ENCODE measurements at regions not wholly inside any gene's neighbourhood (a gene's known extent, or its start where the extent isn't known, plus 50 kb on each side); places are given as distances from the start of the nearest gene placed in this dataset.

- Histone ChIP-seq H3K4me3 (ENCODE audit: control insufficient read depth in 1 of 2, extremely low read depth in 1 of 2, low read length in 1 of 2) (no peak overlapping the region), H3K9me3 (no peaks in the 10 kb centered on the region), H3K4me1 (ENCODE audit: control insufficient read depth in 1 of 2, extremely low read depth in 1 of 2, insufficient read depth in 2 of 2, low read length in 2 of 2) (no peaks in the 10 kb centered on the region), H3K36me3 (ENCODE audit: control insufficient read depth in 2 of 2, extremely low read depth in 1 of 2, insufficient read depth in 1 of 2, low read length in 1 of 2) (no peaks in the 10 kb centered on the region), H3K27me3 (replicated peaks in 1 of 2; ENCODE audit: control insufficient read depth in 2 of 2, extremely low read depth in 1 of 2, insufficient read depth in 2 of 2, low read length in 1 of 2) (no peaks in the 10 kb centered on the region), H3K27ac (ENCODE audit: low read length) (no peak overlapping the region)
- Mint-ChIP-seq H3K4me3 (no peak overlapping the region), H3K4me1 (no peaks in the 10 kb centered on the region), H3K27ac (no peak overlapping the region), H3K9me3 (peaks cover 4 to 16% (median 14%) of the 10 kb centered on the region in 3 donors), H3K36me3 (no peaks in the 10 kb centered on the region), H3K27me3 (no peaks in the 10 kb centered on the region)
- DNase-seq (no peak), ATAC-seq (replicated peaks in 1 of 4) (no peak)
- CTCF ChIA-PET, result interaction anchor here in 1 of 2 donors (0.6 kb wide), 1 partner anchor 916 kb away, joined by 8 read pairs; no protein-coding TSS in a partner anchor
- POLR2A ChIA-PET, result no interaction called here
- WGBS (ENCODE audit: insufficient coverage), result no CpG with 5 or more reads among the region's 1 CpG
Measured at GRCh38 chr13:82370316-82370715, 1512.0 kb downstream of the SLITRK1 start.

- H3K4me3 ChIP-seq (ENCODE audit: control insufficient read depth in 1 of 2, extremely low read depth in 1 of 2, low read length in 1 of 2), result no peak overlapping the region
- no peak overlapping the region for H3K27ac ChIP-seq (ENCODE audit: low read length)
- ChIA-PET CTCF (interaction anchor here in 1 of 2 donors (0.6 kb wide), 1 partner anchor 454 kb away, joined by 3 read pairs; no protein-coding TSS in a partner anchor), POLR2A (no interaction called here)
- no peaks in the 10 kb centered on the region for H3K36me3 Mint-ChIP-seq
- H3K9me3 Mint-ChIP-seq, result peaks cover 0 to 6% (median 6%) of the 10 kb centered on the region in 3 donors
- DNase-seq, result no peak
- no peaks in the 10 kb centered on the region for H3K36me3 ChIP-seq (ENCODE audit: control insufficient read depth in 2 of 2, extremely low read depth in 1 of 2, insufficient read depth in 1 of 2, low read length in 1 of 2)
- H3K27ac Mint-ChIP-seq, result no peak overlapping the region
- H3K9me3 ChIP-seq, result no peaks in the 10 kb centered on the region
- no peaks in the 10 kb centered on the region for H3K4me1 Mint-ChIP-seq
- H3K27me3 Mint-ChIP-seq, result no peaks in the 10 kb centered on the region
- H3K27me3 ChIP-seq (replicated peaks in 1 of 2; ENCODE audit: control insufficient read depth in 2 of 2, extremely low read depth in 1 of 2, insufficient read depth in 2 of 2, low read length in 1 of 2), result no peaks in the 10 kb centered on the region
- no peak overlapping the region for H3K4me3 Mint-ChIP-seq
- no peaks in the 10 kb centered on the region for H3K4me1 ChIP-seq (ENCODE audit: control insufficient read depth in 1 of 2, extremely low read depth in 1 of 2, insufficient read depth in 2 of 2, low read length in 2 of 2)
- no peak for ATAC-seq (replicated peaks in 1 of 4)
Measured at GRCh38 chr13:82364525-82364924, 1517.7 kb downstream of the SLITRK1 start.

- ATAC-seq (replicated peaks in 1 of 4), result no peak
- CTCF ChIA-PET, result no interaction called here
- H3K4me1 ChIP-seq (ENCODE audit: control insufficient read depth in 1 of 2, extremely low read depth in 1 of 2, insufficient read depth in 2 of 2, low read length in 2 of 2), result no peaks in the 10 kb centered on the region
- H3K27ac Mint-ChIP-seq, result no peak overlapping the region
- no CpG with 5 or more reads among the region's 1 CpG for WGBS (ENCODE audit: insufficient coverage)
- H3K9me3 ChIP-seq, result no peaks in the 10 kb centered on the region
- peaks cover 3 to 12% (median 12%) of the 10 kb centered on the region in 3 donors for H3K9me3 Mint-ChIP-seq
- no peaks in the 10 kb centered on the region for H3K36me3 ChIP-seq (ENCODE audit: control insufficient read depth in 2 of 2, extremely low read depth in 1 of 2, insufficient read depth in 1 of 2, low read length in 1 of 2)
- H3K4me3 ChIP-seq (ENCODE audit: control insufficient read depth in 1 of 2, extremely low read depth in 1 of 2, low read length in 1 of 2), result no peak overlapping the region
- DNase-seq, result no peak
- H3K27ac ChIP-seq (ENCODE audit: low read length), result no peak overlapping the region
- no peaks in the 10 kb centered on the region for H3K36me3 Mint-ChIP-seq
- H3K27me3 ChIP-seq (replicated peaks in 1 of 2; ENCODE audit: control insufficient read depth in 2 of 2, extremely low read depth in 1 of 2, insufficient read depth in 2 of 2, low read length in 1 of 2), result no peaks in the 10 kb centered on the region
- POLR2A ChIA-PET, result no interaction called here
- H3K4me1 Mint-ChIP-seq, result no peaks in the 10 kb centered on the region
- H3K4me3 Mint-ChIP-seq, result no peak overlapping the region
- no peaks in the 10 kb centered on the region for H3K27me3 Mint-ChIP-seq
Measured at GRCh38 chr13:82358284-82358683, 1524.0 kb downstream of the SLITRK1 start.

- CTCF ChIA-PET, result no interaction called here
- POLR2A ChIA-PET, result no interaction called here
- Histone ChIP-seq H3K36me3 (ENCODE audit: control insufficient read depth in 2 of 2, extremely low read depth in 1 of 2, insufficient read depth in 1 of 2, low read length in 1 of 2) (no peaks in the 10 kb centered on the region), H3K27ac (ENCODE audit: low read length) (no peak overlapping the region), H3K27me3 (replicated peaks in 1 of 2; ENCODE audit: control insufficient read depth in 2 of 2, extremely low read depth in 1 of 2, insufficient read depth in 2 of 2, low read length in 1 of 2) (no peaks in the 10 kb centered on the region), H3K4me1 (ENCODE audit: control insufficient read depth in 1 of 2, extremely low read depth in 1 of 2, insufficient read depth in 2 of 2, low read length in 2 of 2) (no peaks in the 10 kb centered on the region), H3K4me3 (ENCODE audit: control insufficient read depth in 1 of 2, extremely low read depth in 1 of 2, low read length in 1 of 2) (no peak overlapping the region), H3K9me3 (no peaks in the 10 kb centered on the region)
- WGBS (ENCODE audit: insufficient coverage), result no CpG with 5 or more reads among the region's 5 CpGs
- no peaks in the 10 kb centered on the region for H3K27me3 Mint-ChIP-seq
- H3K27ac Mint-ChIP-seq, result no peak overlapping the region
- no peak for ATAC-seq (replicated peaks in 1 of 4)
- peaks cover 3 to 18% (median 15%) of the 10 kb centered on the region in 3 donors for H3K9me3 Mint-ChIP-seq
- H3K36me3 Mint-ChIP-seq, result no peaks in the 10 kb centered on the region
- DNase-seq, result no peak
- H3K4me3 Mint-ChIP-seq, result no peak overlapping the region
- H3K4me1 Mint-ChIP-seq, result no peaks in the 10 kb centered on the region
Measured at GRCh38 chr13:82356667-82357410, 1525.4 kb downstream of the SLITRK1 start.

- ATAC-seq (replicated peaks in 1 of 4), result no peak
- POLR2A ChIA-PET, result no interaction called here
Measured at GRCh38 chr13:82344867-82345266, 1537.4 kb downstream of the SLITRK1 start.

GRCh38 chr13:82341116-82341515 is 1541.2 kb downstream of the SLITRK1 start:
- Histone ChIP-seq H3K4me1 (ENCODE audit: control insufficient read depth in 1 of 2, extremely low read depth in 1 of 2, insufficient read depth in 2 of 2, low read length in 2 of 2) (no peaks in the 10 kb centered on the region), H3K36me3 (ENCODE audit: control insufficient read depth in 2 of 2, extremely low read depth in 1 of 2, insufficient read depth in 1 of 2, low read length in 1 of 2) (no peaks in the 10 kb centered on the region), H3K9me3 (no peaks in the 10 kb centered on the region), H3K27ac (ENCODE audit: low read length) (no peak overlapping the region), H3K4me3 (ENCODE audit: control insufficient read depth in 1 of 2, extremely low read depth in 1 of 2, low read length in 1 of 2) (no peak overlapping the region), H3K27me3 (replicated peaks in 1 of 2; ENCODE audit: control insufficient read depth in 2 of 2, extremely low read depth in 1 of 2, insufficient read depth in 2 of 2, low read length in 1 of 2) (no peaks in the 10 kb centered on the region)
- Mint-ChIP-seq H3K27ac (no peak overlapping the region), H3K36me3 (no peaks in the 10 kb centered on the region), H3K9me3 (peaks cover 8 to 12% (median 10%) of the 10 kb centered on the region in 3 donors), H3K27me3 (no peaks in the 10 kb centered on the region), H3K4me3 (no peak overlapping the region), H3K4me1 (no peaks in the 10 kb centered on the region)
- WGBS (ENCODE audit: insufficient coverage), result no CpG with 5 or more reads among the region's 1 CpG
- ChIA-PET POLR2A (no interaction called here), CTCF (no interaction called here)
- DNase-seq (no peak), ATAC-seq (replicated peaks in 1 of 4) (no peak)

More at GRCh38 chr13:82344867-82345266, 1537.4 kb downstream of the SLITRK1 start:
- Histone ChIP-seq H3K4me1 (ENCODE audit: control insufficient read depth in 1 of 2, extremely low read depth in 1 of 2, insufficient read depth in 2 of 2, low read length in 2 of 2) (no peaks in the 10 kb centered on the region), H3K4me3 (ENCODE audit: control insufficient read depth in 1 of 2, extremely low read depth in 1 of 2, low read length in 1 of 2) (no peak overlapping the region), H3K9me3 (no peaks in the 10 kb centered on the region), H3K36me3 (ENCODE audit: control insufficient read depth in 2 of 2, extremely low read depth in 1 of 2, insufficient read depth in 1 of 2, low read length in 1 of 2) (no peaks in the 10 kb centered on the region), H3K27ac (ENCODE audit: low read length) (no peak overlapping the region), H3K27me3 (replicated peaks in 1 of 2; ENCODE audit: control insufficient read depth in 2 of 2, extremely low read depth in 1 of 2, insufficient read depth in 2 of 2, low read length in 1 of 2) (no peaks in the 10 kb centered on the region)
- Mint-ChIP-seq H3K4me1 (no peaks in the 10 kb centered on the region), H3K9me3 (peaks cover 3 to 6% (median 5%) of the 10 kb centered on the region in 3 donors), H3K27ac (no peak overlapping the region), H3K27me3 (no peaks in the 10 kb centered on the region), H3K36me3 (no peaks in the 10 kb centered on the region), H3K4me3 (no peak overlapping the region)
- no peak for DNase-seq
- CTCF ChIA-PET, result no interaction called here
- WGBS (ENCODE audit: insufficient coverage), result no CpG with 5 or more reads among the region's 1 CpG

- Histone ChIP-seq H3K4me3 (ENCODE audit: control insufficient read depth in 1 of 2, extremely low read depth in 1 of 2, low read length in 1 of 2) (no peak overlapping the region), H3K9me3 (no peaks in the 10 kb centered on the region), H3K27ac (ENCODE audit: low read length) (no peak overlapping the region), H3K36me3 (ENCODE audit: control insufficient read depth in 2 of 2, extremely low read depth in 1 of 2, insufficient read depth in 1 of 2, low read length in 1 of 2) (no peaks in the 10 kb centered on the region), H3K4me1 (ENCODE audit: control insufficient read depth in 1 of 2, extremely low read depth in 1 of 2, insufficient read depth in 2 of 2, low read length in 2 of 2) (no peaks in the 10 kb centered on the region), H3K27me3 (replicated peaks in 1 of 2; ENCODE audit: control insufficient read depth in 2 of 2, extremely low read depth in 1 of 2, insufficient read depth in 2 of 2, low read length in 1 of 2) (no peaks in the 10 kb centered on the region)
- DNase-seq, result no peak
- 82% methylated on average over 2 of the region's 5 CpGs for WGBS (ENCODE audit: insufficient coverage)
- Mint-ChIP-seq H3K27me3 (no peaks in the 10 kb centered on the region), H3K4me1 (no peaks in the 10 kb centered on the region), H3K36me3 (no peaks in the 10 kb centered on the region), H3K9me3 (peaks cover 2 to 11% (median 7%) of the 10 kb centered on the region in 3 donors), H3K4me3 (no peak overlapping the region), H3K27ac (no peak overlapping the region)
- ATAC-seq (replicated peaks in 1 of 4), result no peak
- POLR2A ChIA-PET, result no interaction called here
- CTCF ChIA-PET, result no interaction called here
Measured at GRCh38 chr13:82330499-82330898, 1551.8 kb downstream of the SLITRK1 start.
